C4-2B (cell line): ENCODE measurements at regions not wholly inside any gene's neighbourhood (a gene's known extent, or its start where the extent isn't known, plus 50 kb on each side); places are given as distances from the start of the nearest gene placed in this dataset.

Experiments
- ZFX ChIP-seq: fragments of 450-650 bp; IDR thresholded peaks from 2 replicates; pipeline ENCODE4 v1.6.1; 2017
- TF ChIP-seq, protein P1 (sequence below): fragments of 450-650 bp; conservative IDR thresholded peaks from 2 replicates; pipeline ENCODE4 v1.5.1; 2017; ENCODE audit warnings: mild to moderate bottlenecking

DNA sequence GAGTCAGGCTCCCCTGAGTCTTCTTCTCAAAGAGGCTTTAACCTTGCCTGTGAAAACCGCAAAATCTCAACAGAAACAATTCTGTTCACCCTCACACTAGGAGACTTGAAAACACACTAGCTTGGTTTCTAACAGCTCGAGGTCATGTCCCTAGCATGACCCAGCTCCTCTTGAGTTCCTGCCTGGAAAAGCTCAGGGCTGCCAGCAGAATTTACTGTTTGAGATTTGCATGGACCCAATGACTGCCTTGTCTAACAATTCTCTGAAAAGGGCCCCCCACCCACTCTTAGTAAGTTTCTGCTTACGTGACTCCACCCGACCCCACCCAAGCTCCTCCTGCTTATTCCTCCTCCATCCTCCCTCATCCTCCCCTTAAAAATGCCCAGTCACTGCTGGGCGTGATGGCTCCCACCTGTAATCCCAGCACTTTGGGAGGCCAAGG, 85.1 kb upstream of the KMT2C start:
- TF ChIP-seq, protein P1, sequence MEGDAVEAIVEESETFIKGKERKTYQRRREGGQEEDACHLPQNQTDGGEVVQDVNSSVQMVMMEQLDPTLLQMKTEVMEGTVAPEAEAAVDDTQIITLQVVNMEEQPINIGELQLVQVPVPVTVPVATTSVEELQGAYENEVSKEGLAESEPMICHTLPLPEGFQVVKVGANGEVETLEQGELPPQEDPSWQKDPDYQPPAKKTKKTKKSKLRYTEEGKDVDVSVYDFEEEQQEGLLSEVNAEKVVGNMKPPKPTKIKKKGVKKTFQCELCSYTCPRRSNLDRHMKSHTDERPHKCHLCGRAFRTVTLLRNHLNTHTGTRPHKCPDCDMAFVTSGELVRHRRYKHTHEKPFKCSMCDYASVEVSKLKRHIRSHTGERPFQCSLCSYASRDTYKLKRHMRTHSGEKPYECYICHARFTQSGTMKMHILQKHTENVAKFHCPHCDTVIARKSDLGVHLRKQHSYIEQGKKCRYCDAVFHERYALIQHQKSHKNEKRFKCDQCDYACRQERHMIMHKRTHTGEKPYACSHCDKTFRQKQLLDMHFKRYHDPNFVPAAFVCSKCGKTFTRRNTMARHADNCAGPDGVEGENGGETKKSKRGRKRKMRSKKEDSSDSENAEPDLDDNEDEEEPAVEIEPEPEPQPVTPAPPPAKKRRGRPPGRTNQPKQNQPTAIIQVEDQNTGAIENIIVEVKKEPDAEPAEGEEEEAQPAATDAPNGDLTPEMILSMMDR = no peak
- TF ChIP-seq ZFX = no peak
